Stomach (tissue), 4 donors: ENCODE measurements at regions not wholly inside any gene's neighbourhood (a gene's known extent, or its start where the extent isn't known, plus 50 kb on each side); places are given as distances from the start of the nearest gene placed in this dataset.

ENCODE experiments used
- POLR2A ChIP-seq, 4 donors: fragments of 450-650 bp; IDR thresholded peaks; one replicate each; pipeline ENCODE4 v1.6.1; 2016; ENCODE audit warnings: antibody characterized with exemption in 4 of 4, control low read depth in 2 of 4, mild to moderate bottlenecking in 1 of 4, moderate library complexity in 1 of 4
- TF ChIP-seq, protein P1 (sequence below), 7 experiments: fragments of 450-650 bp in 4 of 7; fragments of 200-600 bp in 3 of 7; sonication (generic) in 3 of 7; IDR thresholded peaks; one replicate each; pipeline ENCODE4 v1.5.1; 2016 to 2019; ENCODE audit warnings: antibody characterized with exemption in 7 of 7, control low read depth in 2 of 7, mild to moderate bottlenecking in 1 of 7

DNA sequence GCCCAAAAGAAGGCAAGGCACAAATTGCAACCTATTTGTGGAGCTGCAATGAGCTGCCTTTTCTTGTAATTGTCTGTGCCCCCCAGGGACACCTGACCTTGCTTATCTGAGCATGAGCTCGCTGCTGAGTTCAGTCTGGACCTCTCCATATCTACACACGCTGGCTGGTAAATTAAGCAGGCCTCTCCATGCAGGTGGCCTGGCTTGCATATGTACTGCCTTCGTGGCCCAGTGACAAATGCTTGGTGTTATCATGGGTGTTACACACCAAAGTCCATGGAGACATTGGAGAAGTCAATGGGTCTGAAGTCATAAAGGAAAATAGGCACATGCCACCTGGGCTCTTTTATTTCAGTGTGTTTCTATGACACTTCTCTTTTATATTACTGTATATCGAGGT, 121.2 kb downstream of the IRS1 start:
- TF ChIP-seq, protein P1, sequence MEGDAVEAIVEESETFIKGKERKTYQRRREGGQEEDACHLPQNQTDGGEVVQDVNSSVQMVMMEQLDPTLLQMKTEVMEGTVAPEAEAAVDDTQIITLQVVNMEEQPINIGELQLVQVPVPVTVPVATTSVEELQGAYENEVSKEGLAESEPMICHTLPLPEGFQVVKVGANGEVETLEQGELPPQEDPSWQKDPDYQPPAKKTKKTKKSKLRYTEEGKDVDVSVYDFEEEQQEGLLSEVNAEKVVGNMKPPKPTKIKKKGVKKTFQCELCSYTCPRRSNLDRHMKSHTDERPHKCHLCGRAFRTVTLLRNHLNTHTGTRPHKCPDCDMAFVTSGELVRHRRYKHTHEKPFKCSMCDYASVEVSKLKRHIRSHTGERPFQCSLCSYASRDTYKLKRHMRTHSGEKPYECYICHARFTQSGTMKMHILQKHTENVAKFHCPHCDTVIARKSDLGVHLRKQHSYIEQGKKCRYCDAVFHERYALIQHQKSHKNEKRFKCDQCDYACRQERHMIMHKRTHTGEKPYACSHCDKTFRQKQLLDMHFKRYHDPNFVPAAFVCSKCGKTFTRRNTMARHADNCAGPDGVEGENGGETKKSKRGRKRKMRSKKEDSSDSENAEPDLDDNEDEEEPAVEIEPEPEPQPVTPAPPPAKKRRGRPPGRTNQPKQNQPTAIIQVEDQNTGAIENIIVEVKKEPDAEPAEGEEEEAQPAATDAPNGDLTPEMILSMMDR (IDR thresholded peaks at IDR 0.05): no peak
- no peak for TF ChIP-seq POLR2A (IDR thresholded peaks at IDR 0.05)
